ENCODE measurements at regions not wholly inside any gene's neighbourhood (a gene's known extent, or its start where the extent isn't known, plus 50 kb on each side); places are given as distances from the start of the nearest gene placed in this dataset.
"Not testable (repeated sequence)": the region's sequence is repeated elsewhere in the genome, so short reads cannot be mapped to it uniquely, and the experiment has no call there.

DNA sequence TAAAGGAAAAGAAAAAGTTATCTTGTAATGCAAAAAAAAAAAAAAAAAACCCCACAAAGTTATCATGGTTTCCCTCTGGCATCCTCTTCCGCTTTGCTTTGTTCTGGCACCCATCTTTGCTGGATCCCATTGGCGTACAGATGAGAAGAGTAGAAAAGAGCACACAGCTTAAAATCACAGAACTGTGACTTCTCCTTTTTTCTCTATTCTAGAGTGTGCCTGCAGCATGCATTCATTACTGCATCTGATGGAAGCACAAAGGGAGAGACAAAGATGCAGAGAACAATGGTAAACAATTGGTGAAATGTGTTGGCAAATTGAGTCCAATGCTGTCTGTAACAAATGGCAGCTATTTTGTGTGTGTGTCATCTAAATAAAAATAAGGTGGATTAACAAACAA is 440.8 kb upstream of the PIK3R1 start:
- no peak overlapping the region for H3K4me3 ChIP-seq (ENCODE audit: low read depth, low read length)
- TF ChIP-seq, protein P1, sequence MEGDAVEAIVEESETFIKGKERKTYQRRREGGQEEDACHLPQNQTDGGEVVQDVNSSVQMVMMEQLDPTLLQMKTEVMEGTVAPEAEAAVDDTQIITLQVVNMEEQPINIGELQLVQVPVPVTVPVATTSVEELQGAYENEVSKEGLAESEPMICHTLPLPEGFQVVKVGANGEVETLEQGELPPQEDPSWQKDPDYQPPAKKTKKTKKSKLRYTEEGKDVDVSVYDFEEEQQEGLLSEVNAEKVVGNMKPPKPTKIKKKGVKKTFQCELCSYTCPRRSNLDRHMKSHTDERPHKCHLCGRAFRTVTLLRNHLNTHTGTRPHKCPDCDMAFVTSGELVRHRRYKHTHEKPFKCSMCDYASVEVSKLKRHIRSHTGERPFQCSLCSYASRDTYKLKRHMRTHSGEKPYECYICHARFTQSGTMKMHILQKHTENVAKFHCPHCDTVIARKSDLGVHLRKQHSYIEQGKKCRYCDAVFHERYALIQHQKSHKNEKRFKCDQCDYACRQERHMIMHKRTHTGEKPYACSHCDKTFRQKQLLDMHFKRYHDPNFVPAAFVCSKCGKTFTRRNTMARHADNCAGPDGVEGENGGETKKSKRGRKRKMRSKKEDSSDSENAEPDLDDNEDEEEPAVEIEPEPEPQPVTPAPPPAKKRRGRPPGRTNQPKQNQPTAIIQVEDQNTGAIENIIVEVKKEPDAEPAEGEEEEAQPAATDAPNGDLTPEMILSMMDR (IDR thresholded peaks at IDR 0.05; ENCODE audit: low read depth, low read length): no peak

GRCh38 chr5:67774267-67774552 is 441.3 kb upstream of the PIK3R1 start:
- TF ChIP-seq, protein P1 (IDR thresholded peaks at IDR 0.05; ENCODE audit: low read depth, low read length): no peak
- no peak overlapping the region for H3K4me3 ChIP-seq (ENCODE audit: low read depth, low read length)

DNA sequence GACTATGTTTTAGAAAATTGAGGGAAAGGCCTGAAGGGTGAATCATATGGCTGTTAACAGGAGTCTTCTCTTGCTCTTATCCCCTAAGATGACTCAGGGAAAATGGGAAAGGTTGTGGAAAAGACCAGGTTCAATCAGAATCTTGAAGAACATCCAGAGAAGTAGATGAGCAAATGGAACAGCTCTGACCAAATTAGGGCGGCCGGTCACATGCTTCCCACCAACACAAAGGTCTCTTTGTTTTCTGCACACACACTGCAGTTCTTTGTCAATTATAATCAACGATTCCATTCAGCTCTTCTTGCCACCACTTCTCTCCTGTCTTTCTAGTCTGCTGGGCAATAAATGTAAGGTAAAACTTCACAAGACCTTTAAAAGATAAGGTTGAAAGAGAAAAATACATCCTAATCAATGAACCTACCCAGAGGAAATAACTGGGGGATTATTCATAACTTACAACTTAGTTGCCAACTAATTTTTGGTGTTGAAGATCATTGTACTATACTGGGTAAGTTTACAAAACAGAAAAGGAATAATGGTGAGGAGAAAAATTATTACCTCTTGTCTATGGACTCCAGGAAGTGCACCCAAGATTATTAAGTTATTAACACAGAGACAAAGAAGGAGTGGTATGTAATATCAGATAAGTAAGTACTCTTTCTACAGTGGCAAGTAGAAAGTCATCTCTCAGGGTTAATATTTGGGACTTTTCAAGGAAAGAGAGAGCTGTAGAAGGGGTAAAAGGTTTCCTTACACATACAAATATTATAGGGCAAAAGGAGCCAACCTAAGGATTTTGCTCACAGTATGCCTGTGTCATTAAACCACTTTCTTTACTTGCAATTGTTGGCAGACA is 441.9 kb upstream of the PIK3R1 start:
- no peak overlapping the region for H3K4me3 ChIP-seq (ENCODE audit: low read depth, low read length)
- TF ChIP-seq, protein P1 (IDR thresholded peaks at IDR 0.05; ENCODE audit: low read depth, low read length): no peak

- TF ChIP-seq, protein P1 (IDR thresholded peaks at IDR 0.05; ENCODE audit: low read depth, low read length): no peak
- H3K4me3 ChIP-seq (ENCODE audit: low read depth, low read length): no peak overlapping the region
Measured at GRCh38 chr5:67771791-67772190, 443.8 kb upstream of the PIK3R1 start.

- TF ChIP-seq, protein P1 (IDR thresholded peaks at IDR 0.05; ENCODE audit: low read depth, low read length): no peak
- no peak overlapping the region for H3K4me3 ChIP-seq (ENCODE audit: low read depth, low read length)
Measured at GRCh38 chr5:67771221-67771620, 444.3 kb upstream of the PIK3R1 start.

DNA sequence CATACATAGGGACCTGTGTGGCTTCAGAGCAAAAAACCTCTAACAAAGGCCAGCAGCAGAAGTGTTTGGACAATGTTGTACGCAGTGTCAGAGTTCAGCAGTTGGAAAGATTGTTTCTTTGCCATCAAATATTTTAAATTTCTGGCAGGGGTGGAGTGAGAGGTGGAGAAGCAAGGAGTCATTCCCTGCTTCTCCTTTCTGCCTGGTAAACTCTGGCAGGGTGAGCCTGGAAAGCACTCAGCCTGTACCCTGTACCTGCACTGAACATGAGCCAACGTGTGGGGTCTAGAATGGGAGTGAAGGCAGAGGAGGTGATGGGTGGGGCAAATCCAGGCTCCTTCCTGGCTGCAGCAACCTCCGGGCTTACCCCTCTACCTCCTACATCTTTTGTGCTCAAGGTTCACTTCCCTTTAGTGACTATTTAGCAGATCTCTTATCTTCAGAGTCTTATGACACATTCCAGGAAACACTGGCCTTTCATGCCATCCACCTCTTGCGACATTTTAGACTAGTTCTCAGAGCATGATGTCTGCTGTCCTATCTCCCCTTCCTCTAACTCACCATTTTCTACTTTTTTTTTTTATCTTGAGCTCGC is 445.0 kb upstream of the PIK3R1 start:
- no peak overlapping the region for H3K4me3 ChIP-seq (ENCODE audit: low read depth, low read length)
- TF ChIP-seq, protein P1 (IDR thresholded peaks at IDR 0.05; ENCODE audit: low read depth, low read length): no peak

DNA sequence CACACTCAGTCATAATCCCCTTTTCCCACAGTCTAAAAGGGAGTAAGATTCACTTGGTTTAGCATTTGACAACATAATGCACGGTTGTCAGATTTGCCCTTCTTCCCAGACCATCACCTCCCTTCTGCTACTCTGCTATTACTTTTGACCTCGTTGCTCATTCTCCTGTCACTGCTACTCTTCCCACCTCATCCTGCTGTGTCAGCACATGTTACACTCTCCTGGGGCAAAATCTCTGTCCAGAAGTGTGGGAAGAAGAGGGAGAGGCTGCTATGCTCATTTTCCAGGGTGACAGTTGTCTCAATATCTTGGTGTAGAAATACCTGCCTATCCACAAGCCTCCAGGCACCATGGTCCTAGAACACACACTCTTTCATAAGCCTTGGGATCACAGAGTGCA is 449.9 kb upstream of the PIK3R1 start:
- TF ChIP-seq, protein P1 (IDR thresholded peaks at IDR 0.05; ENCODE audit: low read depth, low read length): no peak
- no peak overlapping the region for H3K4me3 ChIP-seq (ENCODE audit: low read depth, low read length)

DNA sequence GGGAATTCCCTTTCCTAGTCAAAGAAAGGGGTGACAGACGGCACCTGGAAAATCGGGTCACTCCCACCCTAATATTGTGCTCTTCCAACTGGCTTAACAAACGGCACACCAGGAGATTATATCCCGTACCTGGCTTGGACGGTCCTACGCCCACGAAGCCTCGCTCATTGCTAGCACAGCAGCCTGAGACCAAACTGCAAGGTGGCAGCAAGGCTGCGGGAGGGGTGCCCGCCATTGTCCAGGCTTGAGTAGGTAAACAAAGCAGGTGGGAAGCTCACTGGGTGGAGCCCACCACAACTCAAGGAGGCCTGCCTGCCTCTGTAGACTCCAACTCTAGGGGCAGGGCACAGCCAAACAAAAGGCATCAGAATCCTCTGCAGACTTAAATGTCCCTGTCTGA is 457.8 kb upstream of the PIK3R1 start:
- H3K4me3 ChIP-seq (ENCODE audit: low read depth, low read length): not testable (repeated sequence)
